ENCODE measurements at regions not wholly inside any gene's neighbourhood (a gene's known extent, or its start where the extent isn't known, plus 50 kb on each side); places are given as distances from the start of the nearest gene placed in this dataset.
"Not testable (repeated sequence)": the region's sequence is repeated elsewhere in the genome, so short reads cannot be mapped to it uniquely, and the experiment has no call there.

- no peak for TF ChIP-seq CTCF (IDR thresholded peaks at IDR 0.05; ENCODE audit: control extremely low read depth, extremely low read depth, low read depth, missing control alignments)
- CTCF ChIA-PET: no interaction called here
- POLR2A ChIA-PET: no interaction called here
These were observed 223.9 kb upstream of the ANKRD50 start for GRCh38 chr4:124936427-124936826.

GRCh38 chr4:124934916-124935315 is 222.4 kb upstream of the ANKRD50 start:
- TF ChIP-seq CTCF (IDR thresholded peaks at IDR 0.05; ENCODE audit: control extremely low read depth, extremely low read depth, low read depth, missing control alignments): no peak
- POLR2A ChIA-PET: no interaction called here
- no peak for DNase-seq (ENCODE audit: extremely low spot score)
- CTCF ChIA-PET: interaction anchor here (1.6 kb wide), 1 partner anchor 16 kb away, joined by 4 read pairs; no protein-coding TSS in a partner anchor

More at GRCh38 chr4:124936427-124936826, 223.9 kb upstream of the ANKRD50 start:
- no peak for DNase-seq (ENCODE audit: extremely low spot score)

GRCh38 chr4:124933521-124933920 is 221.0 kb upstream of the ANKRD50 start:
- CTCF ChIA-PET: interaction anchor here (1.6 kb wide), 1 partner anchor 15 kb away, joined by 4 read pairs; no protein-coding TSS in a partner anchor
- POLR2A ChIA-PET: no interaction called here
- TF ChIP-seq CTCF (IDR thresholded peaks at IDR 0.05; ENCODE audit: control extremely low read depth, extremely low read depth, low read depth, missing control alignments): no peak
- no peak for DNase-seq (ENCODE audit: extremely low spot score)

GRCh38 chr4:124932447-124932846 is 219.9 kb upstream of the ANKRD50 start:
- POLR2A ChIA-PET: no interaction called here
- no peak for TF ChIP-seq CTCF (IDR thresholded peaks at IDR 0.05; ENCODE audit: control extremely low read depth, extremely low read depth, low read depth, missing control alignments)
- no peak for DNase-seq (ENCODE audit: extremely low spot score)
- CTCF ChIA-PET: no interaction called here

GRCh38 chr4:124931050-124931449 is 218.5 kb upstream of the ANKRD50 start:
- TF ChIP-seq CTCF (IDR thresholded peaks at IDR 0.05; ENCODE audit: control extremely low read depth, extremely low read depth, low read depth, missing control alignments): no peak
- POLR2A ChIA-PET: no interaction called here
- DNase-seq (ENCODE audit: extremely low spot score): no peak
- CTCF ChIA-PET: interaction anchor here (0.9 kb wide), 1 partner anchor 10 kb away, joined by 3 read pairs; no protein-coding TSS in a partner anchor

GRCh38 chr4:124922748-124923147 is 210.2 kb upstream of the ANKRD50 start:
- CTCF ChIA-PET: interaction anchor here (1.3 kb wide), 1 partner anchor 20 kb away, joined by 3 read pairs; no protein-coding TSS in a partner anchor
- POLR2A ChIA-PET; DNase-seq (ENCODE audit: extremely low spot score): not testable (repeated sequence)

DNA sequence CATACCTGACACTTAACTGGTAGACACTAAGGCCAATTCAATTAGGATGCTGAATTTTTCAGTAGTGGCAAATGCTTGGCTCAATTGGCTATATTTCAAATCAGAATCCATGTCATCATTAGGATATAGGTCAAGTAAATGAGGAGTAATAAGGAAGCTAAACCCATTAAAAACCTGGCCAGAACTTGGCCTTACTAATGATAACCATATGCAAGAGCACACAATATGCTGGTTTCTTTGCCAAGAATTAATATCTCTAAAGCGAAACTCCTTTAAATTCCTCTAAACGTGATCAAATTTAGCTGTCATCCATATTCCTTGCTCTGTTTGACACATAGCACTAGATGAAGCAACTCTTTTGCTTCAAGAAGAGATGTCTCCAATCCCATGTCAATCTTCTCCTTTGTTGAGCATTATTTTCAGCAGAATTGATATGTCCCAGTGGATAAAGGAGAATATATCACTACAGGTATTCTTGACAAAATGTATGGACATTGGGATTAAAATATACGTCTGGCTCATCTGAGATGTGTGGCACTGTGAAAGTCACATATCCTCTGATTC is 206.1 kb upstream of the ANKRD50 start:
- ChIA-PET CTCF (interaction anchor here (1.2 to 1.6 kb wide), 3 partner anchors 9 to 17 kb away, joined by 4 read pairs; no protein-coding TSS in a partner anchor), POLR2A (no interaction called here)
- TF ChIP-seq CTCF (IDR thresholded peaks at IDR 0.05; ENCODE audit: control extremely low read depth, extremely low read depth, low read depth, missing control alignments): no peak
- no peak for DNase-seq (ENCODE audit: extremely low spot score)

Measured in GM10248 (cell line).